ENCODE measurements at regions not wholly inside any gene's neighbourhood (a gene's known extent, or its start where the extent isn't known, plus 50 kb on each side); places are given as distances from the start of the nearest gene placed in this dataset.

- DNase-seq (ENCODE audit: low read depth): no peak
Measured at GRCh38 chr6:68391953-68392352, 243.1 kb upstream of the ADGRB3 start.

- no peak for DNase-seq (ENCODE audit: low read depth)
Measured at GRCh38 chr6:68372991-68373390, 262.1 kb upstream of the ADGRB3 start.

- DNase-seq (ENCODE audit: low read depth): no peak
Measured at GRCh38 chr6:68368845-68369244, 266.2 kb upstream of the ADGRB3 start.

GRCh38 chr6:68364271-68364805 is 270.7 kb upstream of the ADGRB3 start:
- DNase-seq (ENCODE audit: low read depth): no peak

- peak; percentile 29 for DNase-seq (ENCODE audit: low read depth)
Measured at GRCh38 chr6:68343901-68344300, 291.2 kb upstream of the ADGRB3 start.

- no peak for DNase-seq (ENCODE audit: low read depth)
Measured at GRCh38 chr6:68342286-68342685, 292.8 kb upstream of the ADGRB3 start.

GRCh38 chr6:68339488-68340131 is 295.5 kb upstream of the ADGRB3 start:
- no peak for DNase-seq (ENCODE audit: low read depth)

- DNase-seq (ENCODE audit: low read depth): no peak
Measured at GRCh38 chr6:68333442-68333841, 301.6 kb upstream of the ADGRB3 start.

- no peak for DNase-seq (ENCODE audit: low read depth)
Measured at GRCh38 chr6:68328156-68328555, 306.9 kb upstream of the ADGRB3 start.

GRCh38 chr6:68326762-68327161 is 308.3 kb upstream of the ADGRB3 start:
- no peak for DNase-seq (ENCODE audit: low read depth)

- DNase-seq (ENCODE audit: low read depth): no peak
Measured at GRCh38 chr6:68317366-68317765, 317.7 kb upstream of the ADGRB3 start.

GRCh38 chr6:68313911-68314310 is 321.2 kb upstream of the ADGRB3 start:
- no peak for DNase-seq (ENCODE audit: low read depth)

GRCh38 chr6:68307301-68307700 is 327.8 kb upstream of the ADGRB3 start:
- no peak for DNase-seq (ENCODE audit: low read depth)

- DNase-seq (ENCODE audit: low read depth): no peak
Measured at GRCh38 chr6:68296126-68296525, 339.0 kb upstream of the ADGRB3 start.

- DNase-seq (ENCODE audit: low read depth): no peak
Measured at GRCh38 chr6:68282646-68283045, 352.4 kb upstream of the ADGRB3 start.

GRCh38 chr6:68279793-68280557 is 355.1 kb upstream of the ADGRB3 start:
- DNase-seq (ENCODE audit: low read depth): no peak

GRCh38 chr6:68273297-68273696 is 361.8 kb upstream of the ADGRB3 start:
- no peak for DNase-seq (ENCODE audit: low read depth)

- DNase-seq (ENCODE audit: low read depth): no peak
Measured at GRCh38 chr6:68256391-68256790, 378.7 kb upstream of the ADGRB3 start.

- DNase-seq (ENCODE audit: low read depth): no peak
Measured at GRCh38 chr6:68252632-68253031, 382.4 kb upstream of the ADGRB3 start.

- DNase-seq (ENCODE audit: low read depth): no peak
Measured at GRCh38 chr6:68247782-68248181, 387.3 kb upstream of the ADGRB3 start.

GRCh38 chr6:68240726-68241125 is 394.4 kb upstream of the ADGRB3 start:
- no peak for DNase-seq (ENCODE audit: low read depth)

- DNase-seq (ENCODE audit: low read depth): no peak
Measured at GRCh38 chr6:68239034-68239433, 396.0 kb upstream of the ADGRB3 start.

- DNase-seq (ENCODE audit: low read depth): peak; percentile 4
Measured at GRCh38 chr6:68238097-68238601, 396.9 kb upstream of the ADGRB3 start.

All from renal cortical epithelial cell (primary cell).